K562 (cell line): ENCODE measurements at regions not wholly inside any gene's neighbourhood (a gene's known extent, or its start where the extent isn't known, plus 50 kb on each side); places are given as distances from the start of the nearest gene placed in this dataset.

Experiments
- CHCHD3 ChIP-seq: fragments of 250-450 bp; sonication (Bioruptor Pico); IDR thresholded peaks from 2 replicates; pipeline ENCODE4 v2.1.2; 2022; ENCODE audit warnings: mild to moderate bottlenecking
- CHD2 ChIP-seq: IDR thresholded peaks from 2 replicates; pipeline ENCODE4 v1.6.1; 2011; ENCODE audit warnings: low read depth, low read length
- HDGF ChIP-seq: fragments of 450-650 bp; IDR thresholded peaks from 2 replicates; pipeline ENCODE4 v1.6.1; 2016
- JUN ChIP-seq, 2 experiments: sonication (generic) in 1 of 2; formaldehyde crosslinking in 1 of 2; IDR thresholded peaks; 2 replicates each; pipeline versions ENCODE4 v1.6.1 to v1.8.0; 2012 to 2022; ENCODE audit warnings: borderline replicate concordance in 2 of 2, mild to moderate bottlenecking in 2 of 2, improper control_type of control experiment in 1 of 2, low read depth in 1 of 2, low read length in 1 of 2, missing genetic modification reagents in 1 of 2
- MYBL2 ChIP-seq, 2 experiments: fragments of 450-650 bp in 1 of 2; sonication (generic) in 1 of 2; formaldehyde crosslinking in 1 of 2; IDR thresholded peaks; 2 replicates each; pipeline versions ENCODE4 v1.6.1 to v1.8.1; 2017 to 2022; ENCODE audit warnings: borderline replicate concordance in 1 of 2, inconsistent platforms in 1 of 2, low read depth in 1 of 2, mild to moderate bottlenecking in 1 of 2, missing genetic modification reagents in 1 of 2, moderate library complexity in 1 of 2
- NCOA2 ChIP-seq, 2 experiments: fragments of 450-650 bp; IDR thresholded peaks; 2 replicates each; pipeline ENCODE4 v1.6.1; 2018; ENCODE audit warnings: mild to moderate bottlenecking in 2 of 2, moderate library complexity in 1 of 2; ENCODE audit not compliant: partially characterized antibody in 2 of 2
- PKNOX1 ChIP-seq: fragments of 450-650 bp; IDR thresholded peaks from 2 replicates; pipeline ENCODE4 v1.6.1; 2016
- REST ChIP-seq, 2 experiments: fragments of 450-650 bp; formaldehyde crosslinking in 1 of 2; IDR thresholded peaks; 2 replicates each; pipeline versions ENCODE4 v1.4.0 to v1.6.1; 2014 to 2020; ENCODE audit warnings: mild to moderate bottlenecking in 2 of 2, borderline replicate concordance in 1 of 2, low read depth in 1 of 2

- TF ChIP-seq JUN (IDR thresholded peaks at IDR 0.05; ENCODE audit: borderline replicate concordance, low read depth, low read length) = no peak
- no peak for TF ChIP-seq JUN (CRISPR knock-in tag; IDR thresholded peaks at IDR 0.05; ENCODE audit: borderline replicate concordance)
- no peak for TF ChIP-seq CHCHD3
- no peak for TF ChIP-seq NCOA2 (IDR thresholded peaks at IDR 0.05; ENCODE audit: partially characterized antibody in 2 of 2)
- TF ChIP-seq MYBL2 (IDR thresholded peaks at IDR 0.05; ENCODE audit: low read depth) = no peak
- TF ChIP-seq MYBL2 (CRISPR knock-in tag; IDR thresholded peaks at IDR 0.05; ENCODE audit: borderline replicate concordance) = no peak
- TF ChIP-seq PKNOX1 = no peak
- TF ChIP-seq REST (IDR thresholded peaks at IDR 0.05; ENCODE audit: borderline replicate concordance) = no peak
- no peak for TF ChIP-seq REST (CRISPR knock-in tag; IDR thresholded peaks at IDR 0.05; ENCODE audit: low read depth)
- TF ChIP-seq CHD2 = no peak
- no peak for TF ChIP-seq HDGF
Observed at GRCh38 chr20:11344939-11345338, 572.8 kb upstream of the BTBD3 start.
